ENCODE measurements at regions not wholly inside any gene's neighbourhood (a gene's known extent, or its start where the extent isn't known, plus 50 kb on each side); places are given as distances from the start of the nearest gene placed in this dataset.

GRCh38 chr13:47841151-47841550 lies 159.9 kb downstream of the SUCLA2 start:
- H3K27me3 ChIP-seq (ENCODE audit: control insufficient read depth in 1 of 2, insufficient read depth in 2 of 2, low read length in 2 of 2): no peaks in the 10 kb centered on the region
- TF ChIP-seq PRPF4 (IDR thresholded peaks at IDR 0.05; ENCODE audit: low read depth, low read length, poor library complexity, severe bottlenecking) (no peak), ZNF782 (CRISPR knock-in tag; IDR thresholded peaks at IDR 0.05; ENCODE audit: borderline replicate concordance) (no peak), ZNF350 (CRISPR knock-in tag; IDR thresholded peaks at IDR 0.05; ENCODE audit: borderline replicate concordance, low read depth) (no peak), DRAP1 (CRISPR knock-in tag; IDR thresholded peaks at IDR 0.05) (no peak), ZNF747 (CRISPR knock-in tag; IDR thresholded peaks at IDR 0.05; ENCODE audit: borderline replicate concordance) (no peak), KAT7 (CRISPR knock-in tag; IDR thresholded peaks at IDR 0.05; ENCODE audit: borderline replicate concordance) (no peak), MYNN (CRISPR knock-in tag; IDR thresholded peaks at IDR 0.05; ENCODE audit: low read depth) (no peak)
- no peak for ATAC-seq
- H3K9ac ChIP-seq (ENCODE audit: insufficient read depth, low read depth, low read length): no peak overlapping the region
- no peak overlapping the region for H2AFZ ChIP-seq (ENCODE audit: low read length)
- DNase-seq (ENCODE audit: low spot score): no peak
- ChIA-PET CTCF (ENCODE audit: low intra/inter-chr PET ratio, low total read pairs) (no interaction called here), POLR2A (no interaction called here)
- intact Hi-C loops (cut with micrococcal nuclease; ENCODE audit: unreplicated experiment) (no loop called here), in situ Hi-C loops (cut with HindIII; ENCODE audit: extremely low pct_ligation_motif_present, low pct_unique_long_range_greater_than_20kb) (no loop called here)
- WGBS (ENCODE audit: low lambda C conversion rate): 76% methylated on average over 4 of the region's 4 CpGs
- H3K27ac ChIP-seq (ENCODE audit: extremely low read length, insufficient read depth, low read length): no peak overlapping the region
- no peak for FAIRE-seq
- H4K20me1 ChIP-seq (ENCODE audit: insufficient read depth, low read length): no peaks in the 10 kb centered on the region
- no peaks in the 10 kb centered on the region for H3K79me2 ChIP-seq (ENCODE audit: insufficient read depth, low read length)
- no peaks in the 10 kb centered on the region for H3K9me3 ChIP-seq (ENCODE audit: low read length)
- no peak overlapping the region for H3K4me3 ChIP-seq (replicated peaks in 1 of 3; ENCODE audit: insufficient read depth in 1 of 3, low read depth in 2 of 3, low read length in 3 of 3)
- BruUV-seq (replicated peaks): no TSS peak
- H3K36me3 ChIP-seq (replicated peaks in 1 of 2; ENCODE audit: control insufficient read depth in 1 of 2, insufficient read depth in 2 of 2, low read length in 2 of 2): no peaks in the 10 kb centered on the region
- no peak overlapping the region for H3K4me2 ChIP-seq (ENCODE audit: low read depth, low read length)
- H3K4me1 ChIP-seq (ENCODE audit: insufficient read depth, low read length): peaks cover 6% of the 10 kb centered on the region; the same call in 1 of the 2 replicates

- in situ Hi-C loops (cut with HindIII; ENCODE audit: extremely low pct_ligation_motif_present, low pct_unique_long_range_greater_than_20kb): no loop called here
- no peak for FAIRE-seq
- TF ChIP-seq ZNF407 (CRISPR knock-in tag; IDR thresholded peaks at IDR 0.05; ENCODE audit: not compliant biosample characterization) (no peak), ZNF563 (CRISPR knock-in tag; IDR thresholded peaks at IDR 0.05) (no peak)
- TF ChIP-seq, protein P1, sequence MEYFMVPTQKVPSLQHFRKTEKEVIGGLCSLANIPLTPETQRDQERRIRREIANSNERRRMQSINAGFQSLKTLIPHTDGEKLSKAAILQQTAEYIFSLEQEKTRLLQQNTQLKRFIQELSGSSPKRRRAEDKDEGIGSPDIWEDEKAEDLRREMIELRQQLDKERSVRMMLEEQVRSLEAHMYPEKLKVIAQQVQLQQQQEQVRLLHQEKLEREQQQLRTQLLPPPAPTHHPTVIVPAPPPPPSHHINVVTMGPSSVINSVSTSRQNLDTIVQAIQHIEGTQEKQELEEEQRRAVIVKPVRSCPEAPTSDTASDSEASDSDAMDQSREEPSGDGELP (IDR thresholded peaks at IDR 0.05; ENCODE audit: borderline replicate concordance, low read depth): no peak
Observed at GRCh38 chr13:47837906-47838305, 163.2 kb downstream of the SUCLA2 start.

More at GRCh38 chr13:47837906-47838305, 163.2 kb downstream of the SUCLA2 start:
- Histone ChIP-seq H3K9ac (ENCODE audit: insufficient read depth, low read depth, low read length) (no peak overlapping the region), H3K4me1 (ENCODE audit: insufficient read depth, low read length) (no peaks in the 10 kb centered on the region), H4K20me1 (ENCODE audit: insufficient read depth, low read length) (no peaks in the 10 kb centered on the region), H3K4me3 (replicated peaks in 1 of 3; ENCODE audit: insufficient read depth in 1 of 3, low read depth in 2 of 3, low read length in 3 of 3) (no peak overlapping the region), H3K27me3 (ENCODE audit: control insufficient read depth in 1 of 2, insufficient read depth in 2 of 2, low read length in 2 of 2) (no peaks in the 10 kb centered on the region), H3K79me2 (ENCODE audit: insufficient read depth, low read length) (no peaks in the 10 kb centered on the region), H2AFZ (ENCODE audit: low read length) (no peak overlapping the region), H3K4me2 (ENCODE audit: low read depth, low read length) (no peak overlapping the region), H3K27ac (ENCODE audit: extremely low read length, insufficient read depth, low read length) (no peak overlapping the region), H3K36me3 (replicated peaks in 1 of 2; ENCODE audit: control insufficient read depth in 1 of 2, insufficient read depth in 2 of 2, low read length in 2 of 2) (no peaks in the 10 kb centered on the region), H3K9me3 (ENCODE audit: low read length) (no peaks in the 10 kb centered on the region)
- 74% methylated on average over 4 of the region's 4 CpGs for WGBS (ENCODE audit: low lambda C conversion rate)
- no TSS peak for BruUV-seq (replicated peaks)
- intact Hi-C loops (cut with micrococcal nuclease; ENCODE audit: unreplicated experiment): no loop called here
- ChIA-PET POLR2A (no interaction called here), CTCF (ENCODE audit: low intra/inter-chr PET ratio, low total read pairs) (no interaction called here)
- DNase-seq (ENCODE audit: low spot score) (no peak), ATAC-seq (no peak)

Measured in HepG2 (cell line).